AG04450 (cell line): ENCODE measurements at regions not wholly inside any gene's neighbourhood (a gene's known extent, or its start where the extent isn't known, plus 50 kb on each side); places are given as distances from the start of the nearest gene placed in this dataset.
A peak's percentile ranks its signal among the peaks of the same experiment; 100 is the strongest.

Source experiments
- CTCF ChIA-PET: fragments of 300-600, 350-600 bp; formaldehyde crosslinking; extraction: SDS; loops from one replicate; lab custom pipeline; 2022; ENCODE audit warnings: antibody characterized with exemption, inconsistent platforms; lab: Charles Lee
- POLR2A ChIA-PET: fragments of 350-600 bp; formaldehyde crosslinking; extraction: SDS; loops from one replicate; lab custom pipeline; 2021; ENCODE audit warnings: antibody characterized with exemption, inconsistent platforms; lab: Yijun Ruan, JAX
- DNase-seq: peaks from one replicate; pipeline ENCODE4 v3.0.0-alpha.2; 2011; ENCODE audit warnings: low read depth, low spot score
- H3K27ac ChIP-seq: one replicate; pipeline ENCODE4 v1.5.1; 2012; ENCODE audit warnings: low read depth, low read length, control low read depth
- H3K27me3 ChIP-seq: one replicate; pipeline ENCODE4 v1.6.0; 2012; ENCODE audit warnings: low read length; ENCODE audit not compliant: control insufficient read depth, insufficient read depth
- H3K4me3 ChIP-seq: 2 replicates; pipeline ENCODE4 v1.5.1; 2011; ENCODE audit warnings: mild to moderate bottlenecking, low read depth, low read length, control low read depth
- H3K9me3 ChIP-seq: 2 replicates; pipeline ENCODE4 v1.5.1; 2012; ENCODE audit warnings: low read length; ENCODE audit not compliant: control insufficient read depth, insufficient read depth
- CTCF ChIP-seq: IDR thresholded peaks from 2 replicates; pipeline ENCODE4 v1.5.1; 2011; ENCODE audit warnings: low read depth, low read length, control low read depth, inconsistent platforms

DNA sequence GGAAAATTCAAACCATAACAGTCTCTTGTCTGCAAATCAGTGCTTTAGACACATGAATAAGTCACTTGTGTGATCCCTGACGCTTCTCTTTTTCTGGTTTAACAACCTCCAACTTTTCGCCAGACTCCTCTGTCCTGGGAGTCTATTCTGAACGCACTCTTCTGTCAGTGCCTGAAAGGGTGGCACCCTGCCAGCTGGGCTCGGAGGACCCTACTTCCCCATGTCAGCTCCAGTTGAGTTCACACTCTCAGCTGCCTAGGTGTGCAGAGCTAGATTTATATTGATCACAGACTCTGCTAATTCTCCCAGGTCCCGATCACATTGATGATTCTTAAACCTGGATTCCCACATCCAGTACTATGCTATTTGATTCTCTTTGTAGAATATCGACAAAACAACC lies 649.1 kb downstream of the BNC2 start:
- Histone ChIP-seq H3K27ac (no peak overlapping the region), H3K9me3 (peaks cover 4% of the 10 kb centered on the region; the same call in 1 of the 2 replicates), H3K27me3 (no peaks in the 10 kb centered on the region), H3K4me3 (no peak overlapping the region)
- DNase-seq, result no peak
- ChIA-PET CTCF (no interaction called here), POLR2A (no interaction called here)
- TF ChIP-seq CTCF, result no peak

GRCh38 chr9:16221822-16222547 lies 648.5 kb downstream of the BNC2 start:
- no peak for TF ChIP-seq CTCF
- POLR2A ChIA-PET, result no interaction called here
- Histone ChIP-seq H3K27me3 (no peaks in the 10 kb centered on the region), H3K27ac (no peak overlapping the region), H3K4me3 (no peak overlapping the region), H3K9me3 (peaks cover 4% of the 10 kb centered on the region; the same call in 1 of the 2 replicates)
- CTCF ChIA-PET, result no interaction called here
- DNase-seq, result no peak

DNA sequence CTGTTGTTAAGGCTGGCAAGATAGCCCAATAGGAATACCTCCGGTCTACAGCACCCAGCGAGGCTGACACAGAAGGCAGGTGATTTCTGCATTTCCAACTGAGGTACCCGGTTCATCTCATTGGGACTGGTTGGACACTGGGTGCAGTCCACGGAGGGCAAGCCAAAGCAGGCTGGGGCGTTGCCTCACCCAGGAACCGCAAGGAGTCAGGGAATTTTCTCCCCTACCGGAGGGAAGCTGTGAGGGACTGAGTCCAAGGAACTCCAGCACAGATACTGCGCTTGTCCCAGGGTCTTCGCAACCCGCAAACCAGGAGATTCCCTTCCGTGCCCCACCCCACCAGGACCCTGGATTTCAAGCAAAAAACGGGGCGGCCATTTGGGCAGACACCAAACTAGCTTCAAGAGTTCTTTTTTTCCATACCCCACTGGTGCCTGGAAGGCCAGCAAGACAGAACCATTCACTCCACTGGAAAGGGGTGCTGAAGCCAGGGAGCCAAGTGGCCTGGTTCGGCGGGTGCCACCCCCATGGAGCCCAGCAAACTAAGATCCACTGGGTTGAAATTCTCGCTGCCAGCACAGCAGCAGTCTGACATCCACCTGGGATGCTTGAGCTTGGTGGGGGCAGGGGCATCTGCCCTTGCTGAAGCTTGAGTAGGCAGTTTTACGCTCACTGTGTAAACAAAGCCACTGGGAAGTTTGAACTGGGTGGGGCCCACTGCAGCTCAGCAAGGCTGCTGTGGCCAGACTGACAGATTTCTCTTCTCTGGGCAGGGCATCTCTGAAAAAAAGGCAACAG lies 647.2 kb downstream of the BNC2 start:
- DNase-seq, result no peak
- Histone ChIP-seq H3K27me3 (no peaks in the 10 kb centered on the region), H3K27ac (no peak overlapping the region), H3K4me3 (no peak overlapping the region), H3K9me3 (peaks cover 1% of the 10 kb centered on the region; the same call in 1 of the 2 replicates)
- TF ChIP-seq CTCF, result no peak
- CTCF ChIA-PET, result no interaction called here
- POLR2A ChIA-PET, result no interaction called here

DNA sequence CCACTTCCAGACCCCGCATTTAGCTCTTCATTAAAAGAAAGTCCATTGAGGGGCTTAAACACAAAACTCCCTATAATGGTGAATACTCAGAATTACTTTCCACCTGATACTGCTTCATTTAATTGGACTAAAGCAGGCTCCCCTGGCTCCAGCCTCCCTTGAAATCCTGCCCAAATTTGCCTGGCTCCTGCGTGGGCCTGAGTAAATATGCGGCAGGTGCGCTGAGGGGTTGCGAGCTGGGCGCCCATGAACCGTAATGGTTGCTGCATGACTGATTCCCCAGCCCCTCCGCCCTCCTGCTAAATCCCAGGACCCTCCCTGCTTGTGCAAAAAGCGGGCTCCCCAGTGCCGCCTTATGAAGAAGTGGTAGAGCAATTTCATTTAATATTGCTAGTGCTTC lies 639.7 kb downstream of the BNC2 start:
- Histone ChIP-seq H3K27me3 (peaks cover 3% of the 10 kb centered on the region), H3K27ac (no peak overlapping the region), H3K9me3 (peaks cover 19% of the 10 kb centered on the region), H3K4me3 (no peak overlapping the region)
- POLR2A ChIA-PET, result no interaction called here
- no peak for TF ChIP-seq CTCF
- no peak for DNase-seq
- CTCF ChIA-PET, result no interaction called here

- DNase-seq, result peak; percentile 86
- no peak overlapping the region for H3K4me3 ChIP-seq
- TF ChIP-seq CTCF, result no peak
- peak overlapping the region; percentile 39 for H3K27ac ChIP-seq
- H3K9me3 ChIP-seq, result peaks cover 19% of the 10 kb centered on the region
- ChIA-PET POLR2A (no interaction called here), CTCF (no interaction called here)
- peaks cover 3% of the 10 kb centered on the region for H3K27me3 ChIP-seq
Observed at GRCh38 chr9:16236311-16236710, 634.2 kb downstream of the BNC2 start.
